Neural cell (in vitro differentiated cells): ENCODE measurements at regions not wholly inside any gene's neighbourhood (a gene's known extent, or its start where the extent isn't known, plus 50 kb on each side); places are given as distances from the start of the nearest gene placed in this dataset.

Experiments used
- H2AFZ ChIP-seq: fragments of 200-600, 300-800 bp; sonication (generic), shearing (Covaris generic); 2 replicates; pipeline ENCODE4 v1.6.0; 2014; ENCODE audit warnings: low read depth, mild to moderate bottlenecking, antibody characterized with exemption, low read length, moderate library complexity
- H3F3A ChIP-seq: fragments of 200-600 bp; shearing (Covaris generic); 2 replicates; pipeline ENCODE4 v1.6.1; 2016; ENCODE audit warnings: mild to moderate bottlenecking, moderate library complexity, mixed read lengths, antibody characterized with exemption, low read length; ENCODE audit not compliant: insufficient read depth, poor library complexity, severe bottlenecking
- H3K27ac ChIP-seq: fragments of 200-600, 300-800 bp; sonication (generic), shearing (Covaris generic); 2 replicates; pipeline ENCODE4 v1.5.1; 2014; ENCODE audit warnings: mild to moderate bottlenecking, low read length, moderate library complexity
- H3K27me3 ChIP-seq: fragments of 300-800, 200-600 bp; sonication (generic), shearing (Covaris generic); 2 replicates; pipeline ENCODE4 v1.6.0; 2014; ENCODE audit warnings: mild to moderate bottlenecking, low read depth, low read length, moderate library complexity; ENCODE audit not compliant: insufficient read depth
- H3K36me3 ChIP-seq: fragments of 300-800, 200-600 bp; sonication (generic), shearing (Covaris generic); 2 replicates; pipeline ENCODE4 v1.5.1; 2014; ENCODE audit warnings: mild to moderate bottlenecking, antibody characterized with exemption, low read length, moderate library complexity; ENCODE audit not compliant: insufficient read depth
- H3K4me2 ChIP-seq: fragments of 300-800, 200-600 bp; sonication (generic), shearing (Covaris generic); 2 replicates; pipeline ENCODE4 v1.6.0; 2014; ENCODE audit warnings: mild to moderate bottlenecking, low read length
- H3K4me3 ChIP-seq: fragments of 300-800, 200-600 bp; sonication (generic), shearing (Covaris generic); 2 replicates; pipeline ENCODE4 v1.5.1; 2014; ENCODE audit warnings: mild to moderate bottlenecking, low read length, moderate library complexity
- H3K79me2 ChIP-seq: fragments of 200-600 bp; shearing (Covaris generic); replicated peaks from 2 replicates; pipeline ENCODE4 v1.6.0; 2014; ENCODE audit warnings: mild to moderate bottlenecking, low read length, moderate library complexity; ENCODE audit not compliant: insufficient read depth
- H3K9ac ChIP-seq: fragments of 300-800, 200-600 bp; sonication (generic), shearing (Covaris generic); 2 replicates; pipeline ENCODE4 v1.6.1; 2016; ENCODE audit warnings: mild to moderate bottlenecking, low read length, mixed read lengths
- H3K9me2 ChIP-seq: fragments of 200-600 bp; shearing (Covaris generic); 2 replicates; pipeline ENCODE4 v1.6.1; 2016; ENCODE audit warnings: mild to moderate bottlenecking, low read length, mixed read lengths; ENCODE audit not compliant: insufficient read depth
- H3K9me3 ChIP-seq: fragments of 200-600, 300-800 bp; sonication (generic), shearing (Covaris generic); 2 replicates; pipeline ENCODE4 v1.6.1; 2016; ENCODE audit warnings: mild to moderate bottlenecking, mixed run types, low read length, moderate library complexity, mixed read lengths
- H4K20me1 ChIP-seq: fragments of 200-600 bp; shearing (Covaris generic); 2 replicates; pipeline ENCODE4 v1.6.1; 2016; ENCODE audit warnings: mild to moderate bottlenecking, mixed run types; ENCODE audit not compliant: insufficient read depth
- CTCF ChIP-seq: fragments of 450-650 bp; IDR thresholded peaks from 2 replicates; pipeline ENCODE4 v1.5.1; 2014; ENCODE audit warnings: antibody characterized with exemption, mild to moderate bottlenecking, moderate library complexity; ENCODE audit not compliant: poor library complexity, severe bottlenecking
- EP300 ChIP-seq: fragments of 450-650 bp; conservative IDR thresholded peaks from 2 replicates; pipeline ENCODE4 v1.6.1; 2014; ENCODE audit warnings: antibody characterized with exemption, mild to moderate bottlenecking, moderate library complexity; ENCODE audit not compliant: poor library complexity, severe bottlenecking
- EZH2 ChIP-seq: fragments of 200-600, 300-800 bp; shearing (Covaris generic), sonication (generic); IDR thresholded peaks from 2 replicates; pipeline ENCODE4 v1.6.1; 2014; ENCODE audit warnings: antibody characterized with exemption, low read length, borderline replicate concordance, mild to moderate bottlenecking; ENCODE audit not compliant: insufficient read depth, poor library complexity, severe bottlenecking
- MXI1 ChIP-seq: fragments of 450-650 bp; conservative IDR thresholded peaks from 2 replicates; pipeline ENCODE4 v1.6.1; 2014; ENCODE audit warnings: antibody characterized with exemption, mild to moderate bottlenecking; ENCODE audit not compliant: poor library complexity, severe bottlenecking
- POLR2AphosphoS5 ChIP-seq: IDR thresholded peaks from 2 replicates; pipeline ENCODE4 v1.6.1; 2012
- RAD21 ChIP-seq: fragments of 450-650 bp; conservative IDR thresholded peaks from 2 replicates; pipeline ENCODE4 v1.6.1; 2014; ENCODE audit warnings: antibody characterized with exemption, mild to moderate bottlenecking, moderate library complexity
- REST ChIP-seq: IDR thresholded peaks from 2 replicates; pipeline ENCODE4 v1.6.1; 2012; ENCODE audit warnings: borderline replicate concordance
- SMC3 ChIP-seq: fragments of 450-650 bp; conservative IDR thresholded peaks from 2 replicates; pipeline ENCODE4 v1.6.1; 2014; ENCODE audit warnings: antibody characterized with exemption, mild to moderate bottlenecking, moderate library complexity; ENCODE audit not compliant: poor library complexity
- TAF1 ChIP-seq: IDR thresholded peaks from 2 replicates; pipeline ENCODE4 v1.6.1; 2012; ENCODE audit warnings: low read depth

- H4K20me1 ChIP-seq = no peaks in the 10 kb centered on the region
- no peaks in the 10 kb centered on the region for H3K9me2 ChIP-seq
- H3K4me2 ChIP-seq = no peak overlapping the region
- no peak overlapping the region for H3K4me3 ChIP-seq
- H3K79me2 ChIP-seq = no peaks in the 10 kb centered on the region
- no peak overlapping the region for H3K9ac ChIP-seq
- H3K9me3 ChIP-seq = no peaks in the 10 kb centered on the region
- H3K27me3 ChIP-seq = no peaks in the 10 kb centered on the region
- no peak for TF ChIP-seq SMC3
- TF ChIP-seq CTCF = no peak
- TF ChIP-seq MXI1 = no peak
- no peak for TF ChIP-seq RAD21
- no peak for TF ChIP-seq REST
- TF ChIP-seq POLR2AphosphoS5 = no peak
- TF ChIP-seq TAF1 = no peak
- TF ChIP-seq EZH2 = no peak
- TF ChIP-seq EP300 = no peak
- H3K36me3 ChIP-seq = no peaks in the 10 kb centered on the region
- H2AFZ ChIP-seq = no peak overlapping the region
- no peak overlapping the region for H3K27ac ChIP-seq
- H3F3A ChIP-seq = no peaks in the 10 kb centered on the region
Observed at GRCh38 chr4:126800575-126801141, 832.1 kb upstream of the INTU start.

GRCh38 chr4:126807132-126807531 lies 825.6 kb upstream of the INTU start:
- H3K27me3 ChIP-seq = no peaks in the 10 kb centered on the region
- no peak overlapping the region for H3K4me2 ChIP-seq
- H3K9me2 ChIP-seq = no peaks in the 10 kb centered on the region
- no peak overlapping the region for H3K4me3 ChIP-seq
- no peaks in the 10 kb centered on the region for H3K9me3 ChIP-seq
- no peaks in the 10 kb centered on the region for H3K79me2 ChIP-seq
- no peak overlapping the region for H2AFZ ChIP-seq
- no peaks in the 10 kb centered on the region for H4K20me1 ChIP-seq
- TF ChIP-seq EZH2 (no peak), EP300 (no peak), SMC3 (no peak), RAD21 (no peak), REST (no peak), POLR2AphosphoS5 (no peak), TAF1 (no peak), MXI1 (no peak), CTCF (no peak)
- H3K9ac ChIP-seq = no peak overlapping the region
- H3F3A ChIP-seq = no peaks in the 10 kb centered on the region
- H3K27ac ChIP-seq = no peak overlapping the region
- no peaks in the 10 kb centered on the region for H3K36me3 ChIP-seq
